ENCODE measurements at regions not wholly inside any gene's neighbourhood (a gene's known extent, or its start where the extent isn't known, plus 50 kb on each side); places are given as distances from the start of the nearest gene placed in this dataset.

DNA sequence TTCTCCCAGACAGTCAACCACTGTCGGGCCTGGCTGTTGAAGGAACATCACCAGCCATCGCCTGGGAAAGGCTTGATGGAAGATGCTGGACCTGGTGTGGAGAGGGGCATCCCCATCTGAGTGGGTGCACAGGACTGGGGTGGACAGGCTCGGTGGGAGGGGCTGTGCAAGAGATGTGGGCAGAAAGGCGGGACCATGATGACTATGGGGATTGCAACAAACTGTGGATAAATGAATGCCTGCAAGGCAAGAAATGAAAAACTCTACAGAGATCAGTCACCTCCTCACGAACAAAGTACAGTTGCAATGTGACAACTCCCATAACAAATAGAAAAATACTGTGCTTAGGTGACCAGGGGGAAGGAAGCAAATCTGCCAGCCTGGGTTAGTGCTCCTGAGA lies 171.9 kb upstream of the GPR12 start:
- TF ChIP-seq, protein P1, sequence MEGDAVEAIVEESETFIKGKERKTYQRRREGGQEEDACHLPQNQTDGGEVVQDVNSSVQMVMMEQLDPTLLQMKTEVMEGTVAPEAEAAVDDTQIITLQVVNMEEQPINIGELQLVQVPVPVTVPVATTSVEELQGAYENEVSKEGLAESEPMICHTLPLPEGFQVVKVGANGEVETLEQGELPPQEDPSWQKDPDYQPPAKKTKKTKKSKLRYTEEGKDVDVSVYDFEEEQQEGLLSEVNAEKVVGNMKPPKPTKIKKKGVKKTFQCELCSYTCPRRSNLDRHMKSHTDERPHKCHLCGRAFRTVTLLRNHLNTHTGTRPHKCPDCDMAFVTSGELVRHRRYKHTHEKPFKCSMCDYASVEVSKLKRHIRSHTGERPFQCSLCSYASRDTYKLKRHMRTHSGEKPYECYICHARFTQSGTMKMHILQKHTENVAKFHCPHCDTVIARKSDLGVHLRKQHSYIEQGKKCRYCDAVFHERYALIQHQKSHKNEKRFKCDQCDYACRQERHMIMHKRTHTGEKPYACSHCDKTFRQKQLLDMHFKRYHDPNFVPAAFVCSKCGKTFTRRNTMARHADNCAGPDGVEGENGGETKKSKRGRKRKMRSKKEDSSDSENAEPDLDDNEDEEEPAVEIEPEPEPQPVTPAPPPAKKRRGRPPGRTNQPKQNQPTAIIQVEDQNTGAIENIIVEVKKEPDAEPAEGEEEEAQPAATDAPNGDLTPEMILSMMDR (IDR thresholded peaks at IDR 0.05) = no peak
- TF ChIP-seq POLR2A (IDR thresholded peaks at IDR 0.05) = no peak

Measured in adrenal gland (tissue), 5 donors.